GM12878 (cell line): ENCODE measurements at regions not wholly inside any gene's neighbourhood (a gene's known extent, or its start where the extent isn't known, plus 50 kb on each side); places are given as distances from the start of the nearest gene placed in this dataset.

Source experiments
- ATAC-seq: fragments of 200-7000 bp; cut with Tn5 transposase; 3 replicates; pipeline ENCODE4 v1.9.1; 2020; ENCODE audit warnings: mild to moderate bottlenecking, moderate library complexity
- BruUV-seq: library from RNA; stranded (reverse); fragments of 400-500 nt; replicated peaks from 2 replicates; lab custom pipeline; 2021; lab: Mats Ljungman, UMichigan
- CTCF ChIA-PET: fragments of 300-600 bp; sonication (Branson Sonifier 250); formaldehyde crosslinking; extraction: SDS; loops from one replicate; lab custom pipeline; 2021; ENCODE audit warnings: inconsistent platforms; lab: Yijun Ruan, JAX
- POLR2A ChIA-PET: fragments of 350-600 bp; formaldehyde crosslinking; extraction: SDS; loops from one replicate; lab custom pipeline; 2021; ENCODE audit warnings: inconsistent platforms; lab: Charles Lee
- RAD21 ChIA-PET: fragments of 300-600 bp; sonication (Branson Sonifier 250); formaldehyde crosslinking; loops from one replicate; lab custom pipeline; 2023; ENCODE audit warnings: antibody characterized with exemption; ENCODE audit not compliant: unreplicated experiment; lab: Charles Lee
- SMC1A ChIA-PET: fragments of 300-600 bp; sonication (Branson Sonifier 250); formaldehyde crosslinking; loops from one replicate; lab custom pipeline; 2023; ENCODE audit not compliant: unreplicated experiment, uncharacterized antibody; lab: Charles Lee
- DNase-seq: peaks from one replicate; pipeline ENCODE4 v3.0.0-alpha.2; 2011; ENCODE audit warnings: low read depth, low spot score
- FAIRE-seq: peaks from 3 replicates; lab custom pipeline; 2011; peaks lifted over from hg19 to GRCh38; lab: Jason Lieb, UNC
- H2AFZ ChIP-seq: 2 replicates; pipeline ENCODE4 v1.6.0; 2011; ENCODE audit warnings: low read depth, low read length, control low read depth; ENCODE audit not compliant: control insufficient read depth
- H3K27ac ChIP-seq: 2 replicates; pipeline ENCODE4 v1.5.1; 2011; ENCODE audit warnings: control low read depth; ENCODE audit not compliant: control insufficient read depth, insufficient read depth
- H3K27me3 ChIP-seq, 2 experiments: replicated peaks in 1 of 2; 2 replicates each; pipeline versions ENCODE4 v1.6.0 to v1.6.1; 2011; ENCODE audit warnings: low read length in 1 of 2; ENCODE audit not compliant: control insufficient read depth in 2 of 2, insufficient read depth in 2 of 2
- H3K36me3 ChIP-seq, 2 experiments: 2 replicates each; pipeline ENCODE4 v1.5.1; 2011; ENCODE audit warnings: low read length in 1 of 2; ENCODE audit not compliant: control insufficient read depth in 2 of 2, insufficient read depth in 2 of 2
- H3K4me1 ChIP-seq: 2 replicates; pipeline ENCODE4 v1.6.1; 2011; ENCODE audit warnings: mild to moderate bottlenecking, low read length, moderate library complexity, mixed read lengths; ENCODE audit not compliant: control insufficient read depth, insufficient read depth
- H3K4me2 ChIP-seq: 2 replicates; pipeline ENCODE4 v1.6.0; 2011; ENCODE audit warnings: control low read depth; ENCODE audit not compliant: control insufficient read depth, insufficient read depth
- H3K4me3 ChIP-seq: fragments of 200-600 bp; sonication (generic); 2 replicates; pipeline ENCODE4 v1.5.1; 2016
- H3K79me2 ChIP-seq: 2 replicates; pipeline ENCODE4 v1.6.0; 2011; ENCODE audit warnings: low read length; ENCODE audit not compliant: control insufficient read depth, insufficient read depth
- H3K9ac ChIP-seq: 2 replicates; pipeline ENCODE4 v1.8.0; 2011; ENCODE audit warnings: low read length, control low read depth, mixed read lengths; ENCODE audit not compliant: control insufficient read depth, insufficient read depth
- H3K9me3 ChIP-seq: replicated peaks from 3 replicates; pipeline ENCODE4 v1.5.1; 2011; ENCODE audit warnings: mild to moderate bottlenecking, low read length; ENCODE audit not compliant: control insufficient read depth, insufficient read depth
- H4K20me1 ChIP-seq: 2 replicates; pipeline ENCODE4 v1.6.0; 2011; ENCODE audit not compliant: control insufficient read depth, insufficient read depth
- ATF3 ChIP-seq: IDR thresholded peaks from 2 replicates; pipeline ENCODE4 v1.6.1; 2011; ENCODE audit warnings: low read depth, mild to moderate bottlenecking, low read length, moderate library complexity, borderline replicate concordance; ENCODE audit errors: extremely low read depth
- BCL3 ChIP-seq: IDR thresholded peaks from 2 replicates; pipeline ENCODE4 v1.6.1; 2011; ENCODE audit warnings: borderline replicate concordance, low read depth, mild to moderate bottlenecking, moderate library complexity, low read length; ENCODE audit not compliant: insufficient read depth, poor library complexity, severe bottlenecking
- CHD1 ChIP-seq: IDR thresholded peaks from 2 replicates; pipeline ENCODE4 v1.6.1; 2012; ENCODE audit warnings: low read depth, low read length, improper control_type of control experiment
- GABPA ChIP-seq: IDR thresholded peaks from 2 replicates; pipeline ENCODE4 v1.6.1; 2014; ENCODE audit warnings: antibody characterized with exemption, low read depth, mild to moderate bottlenecking, inconsistent platforms
- NR2F1 ChIP-seq: fragments of 450-650 bp; conservative IDR thresholded peaks from 2 replicates; pipeline ENCODE4 v1.6.1; 2017; ENCODE audit warnings: mild to moderate bottlenecking
- PML ChIP-seq: IDR thresholded peaks from 2 replicates; pipeline ENCODE4 v1.6.1; 2012; ENCODE audit warnings: low read length, inconsistent platforms
- POU2F2 ChIP-seq: IDR thresholded peaks from 3 replicates; pipeline ENCODE4 v1.6.1; 2011; ENCODE audit warnings: low read depth, mild to moderate bottlenecking, low read length, borderline replicate concordance
- ZBTB11 ChIP-seq: fragments of 450-650 bp; formaldehyde crosslinking; IDR thresholded peaks from 2 replicates; pipeline ENCODE4 v1.5.0; 2022; ENCODE audit warnings: mild to moderate bottlenecking, missing genetic modification characterization
- WGBS: methylation state at CpG from one replicate; pipeline ENCODE4 v1.1.6; 2016; ENCODE audit warnings: low lambda C conversion rate; ENCODE audit not compliant: insufficient replicate concordance, insufficient coverage; ENCODE audit errors: missing lambda C conversion rate; 5-methylcytosine and 5-hydroxymethylcytosine counted together
- in situ Hi-C: fragments of 300-500 bp; cut with MboI; formaldehyde crosslinking; loops from 9 replicates; pipeline ENCODE4 v1.14.3; 2018; ENCODE audit warnings: mixed read lengths
- intact Hi-C: fragments of 100-400 bp; cut with micrococcal nuclease; formaldehyde crosslinking; loops from one replicate; pipeline ENCODE4 v1.14.2; 2022; ENCODE audit not compliant: unreplicated experiment

- Histone ChIP-seq H3K36me3 (no peaks in the 10 kb centered on the region), H3K27ac (peak overlapping the region; percentile 77), H3K4me3 (no peak overlapping the region), H3K4me2 (no peak overlapping the region), H3K27me3 (no peaks in the 10 kb centered on the region), H4K20me1 (no peaks in the 10 kb centered on the region)
- no peak for ATAC-seq
- RAD21 ChIA-PET, result interaction anchor here (1.2 to 2.0 kb wide), 4 partner anchors 15 to 67 kb away, joined by 3 to 6 read pairs (median 4); no protein-coding TSS in a partner anchor
- no peak for DNase-seq
- POLR2A ChIA-PET, result interaction anchor here (1.3 kb wide), 1 partner anchor 15 kb away, joined by 4 read pairs; no protein-coding TSS in a partner anchor
- FAIRE-seq, result no peak
- intact Hi-C loops, result no loop called here
- 92% methylated on average over 12 of the region's 12 CpGs for WGBS
- TF ChIP-seq ATF3, result no peak
- no peak for TF ChIP-seq CHD1
- no peak for TF ChIP-seq PML
- no peak for TF ChIP-seq BCL3
- TF ChIP-seq NR2F1, result no peak
- no peak for TF ChIP-seq ZBTB11 (CRISPR knock-in tag)
- TF ChIP-seq GABPA, result no peak
- no peak for TF ChIP-seq POU2F2
- TF ChIP-seq, all 136 proteins: peak for 0
- peaks cover 12% of the 10 kb centered on the region; the same call in 2 of the 3 replicates for H3K9me3 ChIP-seq
- peaks cover 44% of the 10 kb centered on the region for H3K4me1 ChIP-seq
- SMC1A ChIA-PET, result interaction anchor here (1.1 to 4.4 kb wide), 7 partner anchors 9 to 143 kb away, joined by 3 to 22 read pairs (median 10); no protein-coding TSS in a partner anchor
- CTCF ChIA-PET, result interaction anchor here (1.1 to 3.2 kb wide), 4 partner anchors 12 to 163 kb away, joined by 3 to 14 read pairs (median 5); no protein-coding TSS in a partner anchor
- no TSS peak for BruUV-seq
- in situ Hi-C loops, result no loop called here
- no peak overlapping the region for H2AFZ ChIP-seq
- H3K9ac ChIP-seq, result no peak overlapping the region
- no peaks in the 10 kb centered on the region for H3K79me2 ChIP-seq
Observed at GRCh38 chr1:101452825-101453224, 216.0 kb downstream of the S1PR1 start.
